ENCODE measurements at regions not wholly inside any gene's neighbourhood (a gene's known extent, or its start where the extent isn't known, plus 50 kb on each side); places are given as distances from the start of the nearest gene placed in this dataset.

- DNase-seq (ENCODE audit: low spot score), result no peak
- TF ChIP-seq CTCF (IDR thresholded peaks at IDR 0.05; ENCODE audit: extremely low read depth, insufficient read depth, missing control alignments), result no peak
- in situ Hi-C loops (cut with MboI; ENCODE audit: low pct_unique_long_range_greater_than_20kb, low sequenced_read_pairs, unreplicated experiment), result no loop called here
Measured at GRCh38 chr1:238112952-238113621, 222.4 kb upstream of the ZP4 start.

GRCh38 chr1:238111516-238111915 lies 220.8 kb upstream of the ZP4 start:
- in situ Hi-C loops (cut with MboI; ENCODE audit: low pct_unique_long_range_greater_than_20kb, low sequenced_read_pairs, unreplicated experiment), result no loop called here

DNA sequence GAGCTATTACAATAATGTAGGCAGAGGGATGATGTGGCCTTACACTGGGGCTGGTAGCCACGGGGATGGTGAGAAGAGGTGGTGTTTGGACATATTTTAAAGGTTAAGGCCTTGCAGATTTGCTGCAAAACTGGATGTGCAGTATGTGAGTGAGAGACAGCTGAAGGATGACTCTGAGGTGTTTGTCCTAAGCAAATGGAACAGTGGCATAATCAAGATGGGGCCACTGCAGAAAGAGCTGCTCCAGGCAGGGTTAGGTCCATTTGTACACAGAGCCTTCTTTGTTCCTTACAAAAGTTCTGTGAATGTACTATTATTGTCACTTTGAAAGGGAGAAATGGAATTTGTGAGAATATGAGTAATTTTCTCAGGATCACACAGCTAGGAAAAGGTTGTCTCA lies 220.4 kb upstream of the ZP4 start:
- DNase-seq (ENCODE audit: low spot score), result no peak
- TF ChIP-seq CTCF (IDR thresholded peaks at IDR 0.05; ENCODE audit: extremely low read depth, insufficient read depth, missing control alignments), result no peak
- in situ Hi-C loops (cut with MboI; ENCODE audit: low pct_unique_long_range_greater_than_20kb, low sequenced_read_pairs, unreplicated experiment), result no loop called here

More at GRCh38 chr1:238111516-238111915, 220.8 kb upstream of the ZP4 start:
- DNase-seq (ENCODE audit: low spot score), result no peak
- no peak for TF ChIP-seq CTCF (IDR thresholded peaks at IDR 0.05; ENCODE audit: extremely low read depth, insufficient read depth, missing control alignments)

DNA sequence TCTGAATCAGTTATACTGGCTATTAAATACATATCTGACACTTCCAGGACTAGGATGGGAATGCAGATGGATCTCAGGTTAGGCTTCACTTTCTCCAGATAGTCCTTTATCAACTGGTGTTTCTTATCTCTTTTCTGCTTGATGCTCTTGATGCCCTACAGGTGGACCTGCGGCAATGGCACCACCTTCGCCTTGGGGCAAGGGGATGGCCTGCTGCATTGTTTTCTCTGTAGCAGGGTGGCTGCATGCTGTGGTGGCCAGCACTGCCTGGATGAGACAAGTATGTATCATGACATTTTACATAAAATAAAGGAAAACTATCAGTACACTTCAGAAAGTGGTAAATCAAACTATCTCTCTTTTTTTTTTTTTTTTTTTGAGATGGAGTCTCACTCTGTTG lies 217.7 kb upstream of the ZP4 start:
- in situ Hi-C loops (cut with MboI; ENCODE audit: low pct_unique_long_range_greater_than_20kb, low sequenced_read_pairs, unreplicated experiment), result no loop called here
- no peak for DNase-seq (ENCODE audit: low spot score)
- TF ChIP-seq CTCF (IDR thresholded peaks at IDR 0.05; ENCODE audit: extremely low read depth, insufficient read depth, missing control alignments), result no peak

DNA sequence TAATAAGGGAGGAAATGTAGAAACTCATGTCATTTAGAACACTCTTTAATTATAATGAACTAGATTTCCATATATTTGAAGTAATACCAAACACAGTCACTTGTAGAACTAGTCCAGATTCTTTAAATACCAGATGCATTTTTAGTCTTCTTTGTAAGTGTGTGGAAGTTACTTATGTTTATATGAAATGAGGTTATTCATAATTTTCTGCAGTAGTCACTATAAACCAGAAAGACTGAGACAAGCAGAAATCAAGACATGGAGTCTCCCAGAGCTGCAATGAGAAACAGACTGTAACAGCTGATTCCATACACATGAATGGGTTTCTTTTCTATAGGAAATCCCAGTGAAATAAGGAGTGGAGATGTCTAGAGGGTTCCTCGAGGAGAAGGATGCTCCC lies 216.6 kb upstream of the ZP4 start:
- TF ChIP-seq CTCF (IDR thresholded peaks at IDR 0.05; ENCODE audit: extremely low read depth, insufficient read depth, missing control alignments), result no peak
- in situ Hi-C loops (cut with MboI; ENCODE audit: low pct_unique_long_range_greater_than_20kb, low sequenced_read_pairs, unreplicated experiment), result no loop called here
- no peak for DNase-seq (ENCODE audit: low spot score)

GRCh38 chr1:238104752-238105151 lies 214.0 kb upstream of the ZP4 start:
- TF ChIP-seq CTCF (IDR thresholded peaks at IDR 0.05; ENCODE audit: extremely low read depth, insufficient read depth, missing control alignments), result no peak
- no peak for DNase-seq (ENCODE audit: low spot score)
- in situ Hi-C loops (cut with MboI; ENCODE audit: low pct_unique_long_range_greater_than_20kb, low sequenced_read_pairs, unreplicated experiment), result no loop called here
